ENCODE measurements at regions not wholly inside any gene's neighbourhood (a gene's known extent, or its start where the extent isn't known, plus 50 kb on each side); places are given as distances from the start of the nearest gene placed in this dataset.
A peak's percentile ranks its signal among the peaks of the same experiment; 100 is the strongest.

DNA sequence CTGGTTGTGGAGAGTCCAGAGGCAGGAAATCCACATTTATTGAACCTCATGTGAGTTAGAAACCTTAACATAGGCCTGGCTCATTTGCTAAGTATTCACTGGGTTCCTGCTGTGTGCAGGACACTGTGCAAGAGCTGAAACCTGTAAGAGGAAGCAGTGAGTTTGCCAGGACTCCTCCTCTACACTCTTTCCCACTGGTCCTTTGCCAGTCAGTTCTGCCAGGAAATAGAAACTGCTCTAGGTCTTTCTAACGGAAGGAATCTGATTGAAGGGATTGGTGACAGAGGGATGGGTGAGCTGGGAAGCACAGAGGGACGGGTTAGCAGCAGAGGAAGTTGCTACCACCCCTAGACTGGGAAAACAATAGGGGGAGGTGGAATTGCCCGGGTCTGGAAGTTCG lies 234.2 kb upstream of the ECI2 start:
- Histone ChIP-seq H3K4me1 (ENCODE audit: insufficient read depth, low read length) (no peaks in the 10 kb centered on the region), H3K9me3 (ENCODE audit: insufficient read depth, low read depth, low read length) (no peaks in the 10 kb centered on the region), H3K36me3 (ENCODE audit: insufficient read depth, low read length) (no peaks in the 10 kb centered on the region), H3K27ac (ENCODE audit: low read depth, low read length) (no peak overlapping the region), H3K9ac (ENCODE audit: low read depth, low read length) (no peak overlapping the region), H3K27me3 (ENCODE audit: insufficient read depth, low read length) (no peaks in the 10 kb centered on the region), H3K4me3 (ENCODE audit: low read length) (no peak overlapping the region)
- WGBS = 90% methylated on average over 4 of the region's 4 CpGs

DNA sequence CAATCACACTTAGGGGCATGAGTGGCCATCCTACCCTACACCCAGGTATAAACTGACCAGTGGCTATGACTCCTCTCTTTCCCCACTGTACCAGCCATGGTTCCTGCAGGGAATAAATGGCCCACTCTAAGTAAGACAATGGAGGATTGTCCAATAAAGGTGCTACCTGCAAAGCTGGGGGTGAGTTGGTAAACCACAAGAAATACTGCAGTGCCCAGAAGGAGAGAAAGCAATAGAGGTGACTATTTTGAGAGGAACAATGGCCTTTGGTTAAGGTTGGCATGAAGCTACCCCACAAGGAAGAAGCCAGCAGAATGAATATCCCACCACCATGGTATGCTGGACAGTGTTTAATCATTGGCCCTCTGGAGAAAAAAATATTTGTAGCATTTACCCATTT lies 233.3 kb upstream of the ECI2 start:
- H3K4me3 ChIP-seq (ENCODE audit: low read length) = no peak overlapping the region
- H3K9ac ChIP-seq (ENCODE audit: low read depth, low read length) = no peak overlapping the region
- no peaks in the 10 kb centered on the region; the same call in 1 of the 2 replicates for H3K4me1 ChIP-seq (ENCODE audit: insufficient read depth, low read length)
- no peaks in the 10 kb centered on the region for H3K27me3 ChIP-seq (ENCODE audit: insufficient read depth, low read length)
- no peaks in the 10 kb centered on the region for H3K9me3 ChIP-seq (ENCODE audit: insufficient read depth, low read depth, low read length)
- no peak overlapping the region for H3K27ac ChIP-seq (ENCODE audit: low read depth, low read length)
- no peaks in the 10 kb centered on the region for H3K36me3 ChIP-seq (ENCODE audit: insufficient read depth, low read length)

DNA sequence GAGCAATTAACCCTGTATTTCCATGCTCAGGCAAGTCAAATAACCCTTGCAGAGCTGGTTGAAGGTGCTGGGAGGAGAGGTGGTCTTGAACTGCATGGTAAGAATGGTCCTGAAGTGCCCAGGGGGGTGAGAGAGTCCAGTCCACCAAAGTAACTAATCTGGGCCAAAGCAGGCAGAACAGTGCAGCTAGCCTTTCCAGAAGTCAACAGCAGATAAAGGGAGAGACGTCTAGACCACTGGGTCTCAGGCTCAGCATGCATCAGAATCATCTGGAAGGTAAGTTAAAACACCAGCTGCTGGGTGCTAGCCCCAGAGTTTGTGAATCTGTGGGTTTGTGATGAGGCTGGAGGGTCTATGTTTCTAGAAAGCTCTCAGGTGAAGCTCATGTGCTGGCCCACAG lies 232.3 kb upstream of the ECI2 start:
- H3K27me3 ChIP-seq (ENCODE audit: insufficient read depth, low read length) = no peaks in the 10 kb centered on the region
- H3K4me3 ChIP-seq (ENCODE audit: low read length) = no peak overlapping the region
- 87% methylated on average over 1 of the region's 1 CpG for WGBS
- no peaks in the 10 kb centered on the region; the same call in 1 of the 2 replicates for H3K4me1 ChIP-seq (ENCODE audit: insufficient read depth, low read length)
- H3K9me3 ChIP-seq (ENCODE audit: insufficient read depth, low read depth, low read length) = no peaks in the 10 kb centered on the region
- no peak overlapping the region for H3K27ac ChIP-seq (ENCODE audit: low read depth, low read length)
- no peak overlapping the region for H3K9ac ChIP-seq (ENCODE audit: low read depth, low read length)
- no peaks in the 10 kb centered on the region for H3K36me3 ChIP-seq (ENCODE audit: insufficient read depth, low read length)

DNA sequence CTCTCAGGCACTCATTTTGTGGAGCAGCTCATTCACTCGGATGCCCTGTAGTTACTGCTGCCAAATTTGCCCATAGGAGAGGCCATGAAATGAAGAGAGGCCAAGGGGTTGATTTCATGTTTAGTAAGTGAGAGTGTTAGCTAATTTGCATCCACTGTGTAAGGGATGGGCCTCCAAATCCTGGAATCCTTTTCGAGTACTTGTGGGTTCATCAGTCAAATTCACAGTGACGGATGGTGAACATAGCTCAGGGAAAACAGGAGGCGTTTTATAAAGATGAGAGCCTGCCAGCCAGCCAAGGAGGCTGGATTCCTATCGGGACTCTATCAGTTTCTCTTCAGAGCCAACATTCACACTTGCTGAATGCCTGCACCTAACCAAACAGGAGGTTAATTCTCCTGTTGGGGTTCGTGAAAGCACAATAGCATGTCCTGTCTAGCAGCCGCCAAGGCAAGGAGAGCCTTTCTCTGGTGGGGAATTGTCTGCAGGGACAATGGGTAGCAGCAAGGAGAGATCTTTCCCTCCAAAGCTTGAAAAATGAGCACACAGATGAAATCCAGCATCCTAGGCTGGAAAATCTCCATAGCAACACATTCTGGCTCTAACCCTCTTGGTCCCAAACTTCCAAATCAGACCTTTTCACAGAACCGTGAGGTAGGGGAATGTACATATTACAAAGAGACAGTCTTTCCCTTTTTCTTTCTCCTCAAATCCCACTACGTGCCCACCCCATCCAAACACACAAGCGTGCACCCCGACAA lies 231.4 kb upstream of the ECI2 start:
- H3K27me3 ChIP-seq (ENCODE audit: insufficient read depth, low read length) = no peaks in the 10 kb centered on the region
- H3K4me3 ChIP-seq (ENCODE audit: low read length) = no peak overlapping the region
- WGBS = 88% methylated on average over 11 of the region's 11 CpGs
- H3K4me1 ChIP-seq (ENCODE audit: insufficient read depth, low read length) = no peaks in the 10 kb centered on the region; the same call in 1 of the 2 replicates
- H3K9ac ChIP-seq (ENCODE audit: low read depth, low read length) = no peak overlapping the region
- H3K9me3 ChIP-seq (ENCODE audit: insufficient read depth, low read depth, low read length) = no peaks in the 10 kb centered on the region
- H3K36me3 ChIP-seq (ENCODE audit: insufficient read depth, low read length) = no peaks in the 10 kb centered on the region
- no peak overlapping the region for H3K27ac ChIP-seq (ENCODE audit: low read depth, low read length)

DNA sequence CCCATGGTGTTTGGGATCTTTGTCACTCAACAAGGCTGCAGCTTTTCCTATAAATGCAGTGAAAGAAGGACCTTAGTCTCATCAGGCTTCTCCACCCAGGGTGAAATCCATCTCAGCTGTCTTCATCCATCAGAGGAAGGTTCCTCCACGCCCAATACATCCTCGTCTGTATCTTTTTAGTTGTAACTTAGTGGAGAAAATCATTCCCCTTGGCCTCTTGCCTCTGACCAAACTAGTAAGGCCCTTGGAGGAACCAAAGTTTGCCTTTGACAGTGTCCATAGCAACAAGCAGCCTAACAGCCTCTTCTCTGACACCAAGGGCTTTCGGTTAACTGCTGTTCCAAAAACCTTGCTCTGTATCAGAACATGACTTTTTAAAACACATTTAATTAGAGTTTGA lies 230.3 kb upstream of the ECI2 start:
- Histone ChIP-seq H3K4me3 (ENCODE audit: low read length) (no peak overlapping the region), H3K4me1 (ENCODE audit: insufficient read depth, low read length) (no peaks in the 10 kb centered on the region; the same call in 1 of the 2 replicates), H3K27me3 (ENCODE audit: insufficient read depth, low read length) (no peaks in the 10 kb centered on the region), H3K9me3 (ENCODE audit: insufficient read depth, low read depth, low read length) (no peaks in the 10 kb centered on the region), H3K36me3 (ENCODE audit: insufficient read depth, low read length) (no peaks in the 10 kb centered on the region), H3K9ac (ENCODE audit: low read depth, low read length) (no peak overlapping the region), H3K27ac (ENCODE audit: low read depth, low read length) (no peak overlapping the region)
- WGBS = 98% methylated on average over 3 of the region's 3 CpGs

DNA sequence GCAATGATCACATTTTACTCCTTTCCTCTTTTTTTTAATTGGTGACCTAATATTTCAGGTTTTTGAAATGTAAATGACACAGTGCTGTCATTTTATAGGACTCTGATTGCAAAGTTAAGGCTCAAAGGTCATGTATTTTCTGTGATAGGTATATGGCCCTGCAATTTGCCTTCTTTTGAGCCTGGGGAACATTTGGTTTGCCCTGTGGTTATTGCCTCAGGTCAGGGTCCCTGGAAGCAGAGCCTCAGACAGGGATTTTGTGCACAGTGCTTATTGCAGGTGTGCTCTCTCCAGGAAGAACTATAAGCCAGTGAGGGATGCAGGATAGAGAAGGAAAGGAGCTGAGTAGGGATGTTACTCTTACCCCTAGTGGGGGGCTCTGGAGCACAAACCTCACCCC lies 229.3 kb upstream of the ECI2 start:
- Histone ChIP-seq H3K27ac (ENCODE audit: low read depth, low read length) (no peak overlapping the region), H3K27me3 (ENCODE audit: insufficient read depth, low read length) (no peaks in the 10 kb centered on the region), H3K4me3 (ENCODE audit: low read length) (no peak overlapping the region), H3K4me1 (ENCODE audit: insufficient read depth, low read length) (no peaks in the 10 kb centered on the region; the same call in 1 of the 2 replicates), H3K36me3 (ENCODE audit: insufficient read depth, low read length) (no peaks in the 10 kb centered on the region), H3K9ac (ENCODE audit: low read depth, low read length) (no peak overlapping the region), H3K9me3 (ENCODE audit: insufficient read depth, low read depth, low read length) (no peaks in the 10 kb centered on the region)

DNA sequence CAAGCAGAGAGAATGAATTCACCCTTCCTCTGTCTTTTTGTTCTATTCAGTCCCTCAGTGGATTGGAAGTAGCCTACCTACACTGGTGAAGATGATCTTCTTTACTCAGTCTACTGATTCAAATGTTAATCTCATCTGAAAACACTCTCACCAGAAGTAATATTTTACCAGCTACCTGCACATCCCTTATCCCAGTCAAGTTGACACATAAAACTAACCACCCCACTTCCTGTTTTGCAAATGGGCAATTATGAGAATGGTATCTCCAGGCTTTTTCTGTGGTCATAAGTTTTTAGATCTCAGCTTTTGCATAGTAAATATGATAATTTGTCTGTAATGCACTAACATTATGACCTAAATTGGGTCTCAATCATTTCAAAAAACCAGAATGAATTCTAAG lies 228.8 kb upstream of the ECI2 start:
- Histone ChIP-seq H3K9ac (ENCODE audit: low read depth, low read length) (no peak overlapping the region), H3K9me3 (ENCODE audit: insufficient read depth, low read depth, low read length) (no peaks in the 10 kb centered on the region), H3K36me3 (ENCODE audit: insufficient read depth, low read length) (no peaks in the 10 kb centered on the region), H3K27ac (ENCODE audit: low read depth, low read length) (no peak overlapping the region), H3K4me3 (ENCODE audit: low read length) (no peak overlapping the region), H3K27me3 (ENCODE audit: insufficient read depth, low read length) (no peaks in the 10 kb centered on the region), H3K4me1 (ENCODE audit: insufficient read depth, low read length) (peaks cover 3% of the 10 kb centered on the region; the same call in 1 of the 2 replicates)

DNA sequence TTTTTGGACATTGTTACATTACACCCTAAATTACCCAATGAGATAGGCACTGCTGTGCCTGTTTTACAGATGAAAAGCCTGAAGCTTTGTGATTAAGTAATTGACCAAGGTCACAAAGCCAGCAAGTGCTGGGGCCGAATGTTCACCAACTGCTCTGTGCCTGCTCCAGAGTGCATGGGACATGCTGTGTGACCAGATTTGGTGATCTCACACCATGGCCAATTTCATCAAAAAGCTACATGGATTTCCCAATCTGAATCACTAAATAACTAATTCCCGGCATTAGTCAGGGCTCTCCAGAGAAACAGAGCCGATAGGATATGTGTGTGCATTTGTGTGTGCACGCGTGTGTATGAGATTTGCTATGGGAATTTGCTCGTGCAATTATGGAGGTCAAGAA lies 228.3 kb upstream of the ECI2 start:
- Histone ChIP-seq H3K4me3 (ENCODE audit: low read length) (no peak overlapping the region), H3K4me1 (ENCODE audit: insufficient read depth, low read length) (peaks cover 8% of the 10 kb centered on the region; the same call in 1 of the 2 replicates), H3K27me3 (ENCODE audit: insufficient read depth, low read length) (no peaks in the 10 kb centered on the region), H3K9ac (ENCODE audit: low read depth, low read length) (no peak overlapping the region), H3K9me3 (ENCODE audit: insufficient read depth, low read depth, low read length) (no peaks in the 10 kb centered on the region), H3K27ac (ENCODE audit: low read depth, low read length) (no peak overlapping the region), H3K36me3 (ENCODE audit: insufficient read depth, low read length) (no peaks in the 10 kb centered on the region)
- WGBS = 91% methylated on average over 5 of the region's 6 CpGs

DNA sequence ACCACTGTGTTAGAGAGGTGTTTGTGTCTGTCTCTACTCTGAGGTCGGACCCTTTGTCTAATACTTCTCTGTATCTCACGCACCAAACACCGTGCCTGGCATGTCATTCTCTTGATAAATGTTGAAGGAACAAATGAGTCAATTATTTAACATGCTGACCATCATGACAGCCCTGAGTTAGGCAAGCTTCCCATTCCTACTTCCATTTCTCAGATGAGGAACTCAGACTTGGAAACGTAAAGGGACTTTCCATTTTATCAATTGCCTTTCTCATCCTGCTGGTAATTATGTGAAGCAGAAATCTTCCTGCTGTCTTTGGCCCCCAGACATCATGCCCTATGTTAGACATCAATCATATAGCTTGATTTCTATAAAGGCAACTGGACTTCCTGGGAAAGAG lies 227.0 kb upstream of the ECI2 start:
- WGBS = 89% methylated on average over 4 of the region's 4 CpGs
- Histone ChIP-seq H3K27ac (ENCODE audit: low read depth, low read length) (no peak overlapping the region), H3K27me3 (ENCODE audit: insufficient read depth, low read length) (no peaks in the 10 kb centered on the region)

DNA sequence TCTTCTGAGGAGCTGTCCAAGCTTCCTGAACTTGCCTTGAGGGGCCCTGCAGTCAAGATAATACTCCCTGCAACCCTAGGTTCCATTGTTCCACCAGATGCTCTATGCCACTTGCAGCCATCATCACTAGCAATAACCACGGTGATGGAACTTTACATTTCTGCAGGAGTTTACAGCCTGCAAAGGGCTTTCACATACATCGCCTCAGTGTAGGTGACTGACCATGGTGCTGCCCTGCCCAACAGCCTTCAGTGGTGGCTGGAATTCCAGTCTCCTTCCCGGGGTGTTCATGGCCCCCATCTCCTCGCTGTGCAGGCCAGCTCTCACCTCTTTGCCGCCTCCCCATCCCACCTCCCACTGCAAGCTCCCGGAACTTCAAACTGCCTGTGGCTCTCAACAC lies 225.5 kb upstream of the ECI2 start:
- Histone ChIP-seq H3K4me3 (ENCODE audit: low read length) (no peak overlapping the region), H3K4me1 (ENCODE audit: insufficient read depth, low read length) (peaks cover 9% of the 10 kb centered on the region; the same call in 1 of the 2 replicates), H3K27ac (ENCODE audit: low read depth, low read length) (no peak overlapping the region), H3K9me3 (ENCODE audit: insufficient read depth, low read depth, low read length) (no peaks in the 10 kb centered on the region), H3K36me3 (ENCODE audit: insufficient read depth, low read length) (no peaks in the 10 kb centered on the region), H3K9ac (ENCODE audit: low read depth, low read length) (no peak overlapping the region), H3K27me3 (ENCODE audit: insufficient read depth, low read length) (no peaks in the 10 kb centered on the region)
- WGBS = 94% methylated on average over 6 of the region's 6 CpGs

More for the DNA sequence above, 227.0 kb upstream of the ECI2 start:
- no peak overlapping the region for H3K4me3 ChIP-seq (ENCODE audit: low read length)
- H3K9ac ChIP-seq (ENCODE audit: low read depth, low read length) = no peak overlapping the region
- no peaks in the 10 kb centered on the region for H3K9me3 ChIP-seq (ENCODE audit: insufficient read depth, low read depth, low read length)
- H3K36me3 ChIP-seq (ENCODE audit: insufficient read depth, low read length) = no peaks in the 10 kb centered on the region
- H3K4me1 ChIP-seq (ENCODE audit: insufficient read depth, low read length) = peaks cover 9% of the 10 kb centered on the region; the same call in 1 of the 2 replicates

DNA sequence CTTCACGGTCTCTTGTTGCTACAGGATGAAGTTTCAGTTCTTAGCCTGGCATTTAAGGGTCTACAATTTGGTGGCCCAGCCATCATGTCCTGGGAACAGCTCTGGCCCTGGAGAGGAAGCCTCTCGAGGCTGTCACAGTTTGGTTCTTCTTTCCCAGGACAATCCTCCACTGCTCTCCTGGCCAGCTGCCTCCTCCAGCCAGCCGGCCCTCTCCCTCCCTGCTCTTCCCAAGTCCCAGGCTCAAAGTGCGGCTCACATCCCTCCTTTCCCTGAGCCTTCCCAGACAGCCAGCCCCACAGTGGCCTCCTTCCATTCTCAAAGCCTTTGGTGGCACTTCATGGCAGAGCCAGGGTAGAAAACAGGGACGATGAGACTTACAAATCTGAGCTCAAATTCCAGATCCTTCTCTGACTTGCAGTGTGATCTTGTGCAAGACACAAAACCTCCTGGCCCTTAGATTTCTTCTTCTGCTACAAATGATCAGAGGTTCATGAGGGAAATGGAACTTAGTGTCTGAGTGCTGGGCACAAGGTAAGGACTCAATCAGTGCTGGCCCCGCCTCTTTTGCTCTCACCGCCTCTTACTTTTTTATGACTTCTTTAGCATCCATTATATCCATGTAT lies 223.8 kb upstream of the ECI2 start:
- Histone ChIP-seq H3K9me3 (ENCODE audit: insufficient read depth, low read depth, low read length) (no peaks in the 10 kb centered on the region), H3K36me3 (ENCODE audit: insufficient read depth, low read length) (no peaks in the 10 kb centered on the region), H3K27me3 (ENCODE audit: insufficient read depth, low read length) (no peaks in the 10 kb centered on the region), H3K27ac (ENCODE audit: low read depth, low read length) (no peak overlapping the region), H3K4me1 (ENCODE audit: insufficient read depth, low read length) (peaks cover 14% of the 10 kb centered on the region; the same call in 1 of the 2 replicates), H3K4me3 (ENCODE audit: low read length) (no peak overlapping the region), H3K9ac (ENCODE audit: low read depth, low read length) (peak overlapping the region; percentile 22; the same call in 1 of the 2 replicates)
- 86% methylated on average over 6 of the region's 7 CpGs for WGBS
